B cell (primary cell): ENCODE measurements at regions not wholly inside any gene's neighbourhood (a gene's known extent, or its start where the extent isn't known, plus 50 kb on each side); places are given as distances from the start of the nearest gene placed in this dataset.

Experiments
- ATAC-seq: fragments of 200-7000 bp; cut with Tn5 transposase; one replicate; pipeline ENCODE4 v1.10.0; 2021; ENCODE audit warnings: low read depth, mild to moderate bottlenecking, moderate number of reproducible peaks, moderate library complexity
- CTCF ChIA-PET: fragments of 350-600 bp; sonication (Branson Sonifier 250); formaldehyde crosslinking; loops from one replicate; lab custom pipeline; 2021; ENCODE audit warnings: antibody characterized with exemption, inconsistent platforms; lab: Charles Lee
- POLR2A ChIA-PET: fragments of 350-600 bp; sonication (Branson Sonifier 250); formaldehyde crosslinking; loops from one replicate; lab custom pipeline; 2021; ENCODE audit warnings: antibody characterized with exemption; lab: Charles Lee
- DNase-seq: peaks from one replicate; pipeline ENCODE4 v3.0.0; 2013
- H2AFZ ChIP-seq: 2 replicates; pipeline ENCODE4 v1.6.1; 2012; ENCODE audit warnings: mild to moderate bottlenecking, low read depth, low read length; ENCODE audit not compliant: insufficient read depth, poor library complexity, severe bottlenecking
- H3K27ac ChIP-seq, 2 donors: 1 replicate in 1 of 2; 2 replicates in 1 of 2; pipeline ENCODE4 v1.5.1; 2012 to 2013; ENCODE audit warnings: low read length in 2 of 2, mild to moderate bottlenecking in 2 of 2, moderate library complexity in 1 of 2
- H3K27me3 ChIP-seq, 4 experiments: fragments of 200-600 bp in 1 of 4; sonication (generic) in 1 of 4; replicated peaks in 1 of 4; 1 replicate in 2 of 4; 2 replicates in 2 of 4; pipeline versions ENCODE4 v1.6.1 to v1.7.0; 2013 to 2016; ENCODE audit warnings: low read length in 3 of 4, mild to moderate bottlenecking in 2 of 4, mixed read lengths in 1 of 4, moderate library complexity in 1 of 4; ENCODE audit not compliant: insufficient read depth in 4 of 4, control insufficient read depth in 3 of 4; ENCODE audit errors: control extremely low read depth in 1 of 4
- H3K36me3 ChIP-seq, 2 experiments: replicated peaks in 1 of 2; 1 replicate in 1 of 2; 2 replicates in 1 of 2; pipeline versions ENCODE4 v1.6.1 to v1.7.1; 2013; ENCODE audit warnings: low read length in 1 of 2; ENCODE audit not compliant: insufficient read depth in 2 of 2, control insufficient read depth in 1 of 2; ENCODE audit errors: control extremely low read depth in 1 of 2, extremely low read depth in 1 of 2
- H3K4me1 ChIP-seq, 2 donors: fragments of 200-600 bp in 1 of 2; sonication (generic) in 1 of 2; 1 replicate in 1 of 2; 2 replicates in 1 of 2; pipeline versions ENCODE4 v1.5.1 to v1.6.1; 2013 to 2017; ENCODE audit warnings: low read length in 2 of 2; ENCODE audit not compliant: control insufficient read depth in 2 of 2, insufficient read depth in 2 of 2
- H3K4me2 ChIP-seq: replicated peaks from 2 replicates; pipeline ENCODE3; 2012; ENCODE audit warnings: mild to moderate bottlenecking, low read depth, low read length; ENCODE audit not compliant: poor library complexity, severe bottlenecking
- H3K4me3 ChIP-seq, 5 experiments: fragments of 200-600 bp in 1 of 5; sonication (generic) in 1 of 5; 1 replicate in 3 of 5; 2 replicates in 2 of 5; pipeline versions ENCODE4 v1.5.1 to v1.7.0; 2011 to 2016; ENCODE audit warnings: low read length in 4 of 5, mild to moderate bottlenecking in 4 of 5, low read depth in 2 of 5, control low read depth in 1 of 5, moderate library complexity in 1 of 5; ENCODE audit not compliant: insufficient read depth in 1 of 5; ENCODE audit errors: control extremely low read depth in 1 of 5, extremely low read depth in 1 of 5
- H3K79me2 ChIP-seq: fragments of 200-600 bp; sonication (generic); one replicate; pipeline ENCODE4 v1.6.0; 2016; ENCODE audit warnings: low read length; ENCODE audit not compliant: control insufficient read depth, insufficient read depth
- H3K9ac ChIP-seq: fragments of 200-600 bp; sonication (generic); 2 replicates; pipeline ENCODE4 v1.6.1; 2017; ENCODE audit warnings: mild to moderate bottlenecking, low read length, moderate library complexity
- H3K9me3 ChIP-seq, 3 donors: one replicate each; pipeline versions ENCODE4 v1.6.1 to v1.7.1; 2013; ENCODE audit warnings: low read length in 2 of 3; ENCODE audit not compliant: control insufficient read depth in 2 of 3, insufficient read depth in 1 of 3; ENCODE audit errors: control extremely low read depth in 1 of 3
- H4K20me1 ChIP-seq: 2 replicates; pipeline ENCODE4 v1.6.0; 2012; ENCODE audit warnings: mild to moderate bottlenecking, low read length; ENCODE audit not compliant: insufficient read depth, control insufficient read depth, poor library complexity, severe bottlenecking
- H3K27ac Mint-ChIP-seq: one replicate; pipeline ENCODE4 v1.8.0; 2021; ENCODE audit warnings: mixed read lengths
- H3K27me3 Mint-ChIP-seq: one replicate; pipeline ENCODE4 v1.8.0; 2021; ENCODE audit warnings: mixed read lengths
- H3K4me1 Mint-ChIP-seq: one replicate; pipeline ENCODE4 v1.8.0; 2021; ENCODE audit warnings: mixed read lengths
- H3K4me3 Mint-ChIP-seq: one replicate; pipeline ENCODE4 v1.8.0; 2021; ENCODE audit warnings: mixed read lengths
- H3K9me3 Mint-ChIP-seq: one replicate; pipeline ENCODE4 v1.8.0; 2022; ENCODE audit warnings: mixed read lengths; ENCODE audit not compliant: insufficient read depth
- CTCF ChIP-seq: fragments of 200-600 bp; IDR thresholded peaks from one replicate; pipeline ENCODE4 v1.8.0; 2022; ENCODE audit warnings: antibody characterized with exemption, mild to moderate bottlenecking
- EZH2 ChIP-seq: IDR thresholded peaks from 2 replicates; pipeline ENCODE4 v1.6.1; 2012; ENCODE audit warnings: borderline replicate concordance, low read depth, mild to moderate bottlenecking, moderate library complexity, low read length; ENCODE audit not compliant: insufficient read depth, poor library complexity, severe bottlenecking
- WGBS: methylation state at CpG from one replicate; pipeline ENCODE4 v1.1.5; 2013; ENCODE audit warnings: missing lambda C conversion rate; ENCODE audit not compliant: insufficient coverage; 5-methylcytosine and 5-hydroxymethylcytosine counted together
- intact Hi-C: fragments of 100-400 bp; cut with micrococcal nuclease; formaldehyde crosslinking; loops from one replicate; pipeline ENCODE4 v1.10.0; 2022

- H3K36me3 ChIP-seq = no peaks in the 10 kb centered on the region
- no peaks in the 10 kb centered on the region for H3K79me2 ChIP-seq
- H4K20me1 ChIP-seq = no peaks in the 10 kb centered on the region
- H3K27ac ChIP-seq = no peak overlapping the region
- H3K9ac ChIP-seq = no peak overlapping the region
- 72% methylated on average over 3 of the region's 3 CpGs for WGBS
- ChIA-PET CTCF (no interaction called here), POLR2A (no interaction called here)
- H3K27me3 ChIP-seq = no peaks in the 10 kb centered on the region
- intact Hi-C loops = no loop called here
- DNase-seq = no peak
- Mint-ChIP-seq H3K4me3 (no peak overlapping the region), H3K9me3 (no peaks in the 10 kb centered on the region), H3K4me1 (no peaks in the 10 kb centered on the region), H3K27me3 (peaks cover 9% of the 10 kb centered on the region), H3K27ac (no peak overlapping the region)
- H3K4me1 ChIP-seq = no peaks in the 10 kb centered on the region
- no peak overlapping the region for H2AFZ ChIP-seq
- H3K9me3 ChIP-seq = no peaks in the 10 kb centered on the region
- ATAC-seq = no peak
- no peak overlapping the region for H3K4me2 ChIP-seq
- TF ChIP-seq CTCF (no peak), EZH2 (no peak)
- no peak overlapping the region for H3K4me3 ChIP-seq
Measured at GRCh38 chr13:100917011-100917410, 242.4 kb upstream of the TMTC4 start.

GRCh38 chr13:100913143-100913542, 238.5 kb upstream of the TMTC4 start:
- ChIA-PET POLR2A (no interaction called here), CTCF (no interaction called here)
- Histone ChIP-seq H3K4me2 (no peak overlapping the region), H2AFZ (no peak overlapping the region), H4K20me1 (no peaks in the 10 kb centered on the region), H3K4me3 (no peak overlapping the region), H3K27ac (no peak overlapping the region), H3K9me3 (no peaks in the 10 kb centered on the region), H3K9ac (no peak overlapping the region), H3K79me2 (no peaks in the 10 kb centered on the region), H3K4me1 (no peaks in the 10 kb centered on the region), H3K27me3 (no peaks in the 10 kb centered on the region), H3K36me3 (no peaks in the 10 kb centered on the region)
- intact Hi-C loops = no loop called here
- Mint-ChIP-seq H3K27ac (no peak overlapping the region), H3K4me1 (no peaks in the 10 kb centered on the region), H3K9me3 (no peaks in the 10 kb centered on the region), H3K27me3 (peaks cover 15% of the 10 kb centered on the region), H3K4me3 (no peak overlapping the region)
- DNase-seq (no peak), ATAC-seq (no peak)
- TF ChIP-seq EZH2 (no peak), CTCF (no peak)
- WGBS = 83% methylated on average over 3 of the region's 6 CpGs
